Colonic mucosa (tissue), 4 donors: ENCODE measurements at regions not wholly inside any gene's neighbourhood (a gene's known extent, or its start where the extent isn't known, plus 50 kb on each side); places are given as distances from the start of the nearest gene placed in this dataset.

Experiments used
- DNase-seq: peaks from one replicate; pipeline ENCODE4 v3.0.0-alpha.2; 2020
- H3K27ac ChIP-seq: fragments of 200-600 bp; one replicate; pipeline ENCODE4 v1.8.0; 2021
- H3K27me3 ChIP-seq: fragments of 200-600 bp; one replicate; pipeline ENCODE4 v1.8.0; 2021
- H3K36me3 ChIP-seq: fragments of 200-600 bp; one replicate; pipeline ENCODE4 v1.8.0; 2021
- H3K4me1 ChIP-seq: fragments of 200-600 bp; one replicate; pipeline ENCODE4 v1.8.0; 2021; ENCODE audit warnings: mild to moderate bottlenecking
- H3K4me3 ChIP-seq: fragments of 200-600 bp; one replicate; pipeline ENCODE4 v1.8.0; 2021
- H3K9ac ChIP-seq, 2 donors: one replicate each; pipeline ENCODE4 v1.7.0; 2013; ENCODE audit warnings: control low read depth in 2 of 2, low read depth in 2 of 2, low read length in 2 of 2
- H3K9me3 ChIP-seq: fragments of 200-600 bp; one replicate; pipeline ENCODE4 v1.8.0; 2021
- intact Hi-C: fragments of 100-400 bp; cut with DNase I; formaldehyde crosslinking; loops from one replicate; pipeline ENCODE4 v1.14.1; 2022
- TF ChIP-seq, protein P1 (sequence below): fragments of 200-600 bp; IDR thresholded peaks from one replicate; pipeline ENCODE4 v1.8.0; 2022; ENCODE audit warnings: antibody characterized with exemption, mild to moderate bottlenecking
- donor health status: healthy.
- donor health status: DM: no; HTN: no; CAD: no.
- donor health status: DM: no; HTN: no; CAD: no.

DNA sequence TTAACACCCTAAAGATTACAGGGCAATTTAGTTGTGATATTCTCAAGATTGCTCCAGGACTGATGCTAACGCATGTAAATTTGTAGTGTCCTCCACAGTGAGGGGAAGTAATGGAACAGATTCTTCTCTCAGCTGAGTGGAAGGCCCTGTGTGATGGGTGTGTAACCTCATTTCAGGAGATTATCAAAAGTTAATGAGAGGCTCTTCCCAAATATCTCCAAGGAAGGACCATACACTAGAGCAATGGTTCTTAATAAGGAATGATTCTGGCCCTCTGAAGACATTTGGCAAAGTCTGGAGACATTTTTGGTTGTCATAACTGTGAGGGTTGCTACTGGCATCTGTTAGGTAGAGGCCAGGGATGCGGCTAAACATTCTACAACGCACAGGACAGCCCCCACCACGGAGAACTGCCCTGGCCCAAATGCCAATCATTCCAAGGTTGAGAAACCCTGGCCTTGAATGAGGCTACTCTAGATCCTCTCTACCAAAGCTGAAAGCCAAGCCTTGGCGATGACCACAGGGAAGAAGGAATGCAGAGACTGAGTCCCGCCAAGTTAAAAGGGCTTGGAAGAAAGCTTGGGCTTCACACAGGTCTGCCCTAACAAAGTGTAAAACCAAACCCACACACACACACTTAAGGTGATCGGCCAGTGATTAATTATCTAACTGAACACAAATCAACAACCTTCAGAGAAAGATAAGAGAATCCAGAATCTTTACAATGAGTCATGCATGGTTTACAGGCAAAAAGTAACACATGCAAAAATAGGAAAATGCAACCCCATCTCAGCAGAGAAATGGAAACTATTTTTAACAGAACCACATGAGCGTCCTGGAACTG lies 135.8 kb downstream of the SYF2 start:
- no peak for DNase-seq
- H3K27ac ChIP-seq: no peak overlapping the region

DNA sequence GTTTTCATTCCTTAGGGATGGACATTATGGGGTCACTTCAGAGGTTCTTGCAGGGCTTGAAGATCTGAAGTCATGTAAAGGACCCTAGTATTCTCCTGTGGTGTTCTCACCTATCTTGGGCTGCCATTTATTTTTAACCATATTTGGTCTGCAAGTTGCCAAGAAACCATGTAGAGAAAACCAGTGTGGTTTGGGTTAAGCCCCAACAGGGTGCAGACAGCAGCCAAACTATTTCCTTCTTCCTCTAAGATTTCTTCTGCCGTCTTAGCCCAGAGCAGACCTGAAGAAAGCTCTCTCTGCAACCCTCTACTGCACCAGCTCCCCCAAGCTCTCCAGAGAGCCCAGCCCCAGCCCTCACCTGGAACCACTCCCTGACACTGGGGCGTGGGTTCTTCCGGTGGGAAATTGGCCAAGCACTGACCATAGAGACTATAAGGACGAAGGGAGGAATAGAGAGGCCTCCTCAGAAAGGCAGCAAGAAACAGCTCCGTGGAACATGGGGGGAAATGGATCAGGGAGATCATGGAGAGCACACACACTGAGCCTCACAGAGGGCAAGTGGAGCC lies 136.6 kb downstream of the SYF2 start:
- Histone ChIP-seq H3K27me3 (no peaks in the 10 kb centered on the region), H3K36me3 (no peaks in the 10 kb centered on the region), H3K4me1 (no peaks in the 10 kb centered on the region), H3K9ac (no peak overlapping the region), H3K4me3 (no peak overlapping the region), H3K27ac (no peak overlapping the region), H3K9me3 (no peaks in the 10 kb centered on the region)
- no peak for DNase-seq
- TF ChIP-seq, protein P1, sequence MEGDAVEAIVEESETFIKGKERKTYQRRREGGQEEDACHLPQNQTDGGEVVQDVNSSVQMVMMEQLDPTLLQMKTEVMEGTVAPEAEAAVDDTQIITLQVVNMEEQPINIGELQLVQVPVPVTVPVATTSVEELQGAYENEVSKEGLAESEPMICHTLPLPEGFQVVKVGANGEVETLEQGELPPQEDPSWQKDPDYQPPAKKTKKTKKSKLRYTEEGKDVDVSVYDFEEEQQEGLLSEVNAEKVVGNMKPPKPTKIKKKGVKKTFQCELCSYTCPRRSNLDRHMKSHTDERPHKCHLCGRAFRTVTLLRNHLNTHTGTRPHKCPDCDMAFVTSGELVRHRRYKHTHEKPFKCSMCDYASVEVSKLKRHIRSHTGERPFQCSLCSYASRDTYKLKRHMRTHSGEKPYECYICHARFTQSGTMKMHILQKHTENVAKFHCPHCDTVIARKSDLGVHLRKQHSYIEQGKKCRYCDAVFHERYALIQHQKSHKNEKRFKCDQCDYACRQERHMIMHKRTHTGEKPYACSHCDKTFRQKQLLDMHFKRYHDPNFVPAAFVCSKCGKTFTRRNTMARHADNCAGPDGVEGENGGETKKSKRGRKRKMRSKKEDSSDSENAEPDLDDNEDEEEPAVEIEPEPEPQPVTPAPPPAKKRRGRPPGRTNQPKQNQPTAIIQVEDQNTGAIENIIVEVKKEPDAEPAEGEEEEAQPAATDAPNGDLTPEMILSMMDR: no peak
- intact Hi-C loops: no loop called here

More for the DNA sequence above, 135.8 kb downstream of the SYF2 start:
- intact Hi-C loops: no loop called here
- Histone ChIP-seq H3K4me1 (no peaks in the 10 kb centered on the region), H3K4me3 (no peak overlapping the region), H3K27me3 (no peaks in the 10 kb centered on the region), H3K9ac (no peak overlapping the region), H3K9me3 (no peaks in the 10 kb centered on the region), H3K36me3 (no peaks in the 10 kb centered on the region)
- TF ChIP-seq, protein P1: no peak

DNA sequence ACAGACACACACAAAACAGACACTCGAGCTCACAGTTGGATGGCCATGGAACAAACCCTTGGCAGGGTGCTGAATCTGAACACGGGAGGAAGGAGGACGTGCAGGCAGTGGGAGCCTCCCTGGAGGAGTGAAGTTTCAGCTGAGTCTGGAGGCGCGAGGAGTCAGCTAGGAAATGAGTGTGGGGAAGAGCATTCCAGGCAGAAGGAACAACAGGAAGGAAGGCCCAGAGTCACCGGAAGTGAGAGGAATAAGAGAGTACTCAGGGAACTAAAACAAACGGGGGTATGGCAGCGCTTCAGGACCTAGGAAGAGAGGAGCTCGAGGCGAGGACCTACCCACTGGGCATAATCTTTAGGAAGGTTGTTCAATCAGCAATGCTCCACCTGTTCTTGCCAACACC lies 137.3 kb downstream of the SYF2 start:
- no peaks in the 10 kb centered on the region for H3K27me3 ChIP-seq
- no peak for DNase-seq
- TF ChIP-seq, protein P1: no peak
- intact Hi-C loops: no loop called here
- no peaks in the 10 kb centered on the region for H3K4me1 ChIP-seq
- H3K36me3 ChIP-seq: no peaks in the 10 kb centered on the region
- no peak overlapping the region for H3K27ac ChIP-seq
- H3K9ac ChIP-seq: no peak overlapping the region
- no peaks in the 10 kb centered on the region for H3K9me3 ChIP-seq
- H3K4me3 ChIP-seq: no peak overlapping the region

DNA sequence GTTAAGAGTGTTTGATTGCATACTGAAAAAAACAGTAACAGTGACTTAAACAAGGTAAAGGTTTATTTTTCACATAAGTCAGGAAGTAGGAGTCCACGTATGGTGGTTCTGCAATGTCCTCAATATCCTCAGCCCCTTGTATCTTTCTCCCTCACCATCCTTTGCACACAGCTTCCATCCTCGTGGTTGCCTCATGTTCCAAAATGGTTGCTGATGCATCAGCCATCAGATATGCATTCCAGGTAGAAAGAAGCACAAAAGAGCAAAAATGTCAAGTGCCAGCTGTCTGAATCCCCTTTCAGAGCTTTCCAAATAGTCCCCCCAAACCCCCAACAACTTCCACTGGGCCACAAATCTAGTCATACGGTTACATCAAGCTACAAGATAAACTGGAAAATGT lies 138.1 kb downstream of the SYF2 start:
- no peaks in the 10 kb centered on the region for H3K9me3 ChIP-seq
- no peaks in the 10 kb centered on the region for H3K27me3 ChIP-seq
- H3K27ac ChIP-seq: no peak overlapping the region
- intact Hi-C loops: no loop called here
- no peak overlapping the region for H3K9ac ChIP-seq
- H3K4me3 ChIP-seq: no peak overlapping the region
- H3K4me1 ChIP-seq: no peaks in the 10 kb centered on the region
- no peaks in the 10 kb centered on the region for H3K36me3 ChIP-seq
- TF ChIP-seq, protein P1: no peak
- no peak for DNase-seq

DNA sequence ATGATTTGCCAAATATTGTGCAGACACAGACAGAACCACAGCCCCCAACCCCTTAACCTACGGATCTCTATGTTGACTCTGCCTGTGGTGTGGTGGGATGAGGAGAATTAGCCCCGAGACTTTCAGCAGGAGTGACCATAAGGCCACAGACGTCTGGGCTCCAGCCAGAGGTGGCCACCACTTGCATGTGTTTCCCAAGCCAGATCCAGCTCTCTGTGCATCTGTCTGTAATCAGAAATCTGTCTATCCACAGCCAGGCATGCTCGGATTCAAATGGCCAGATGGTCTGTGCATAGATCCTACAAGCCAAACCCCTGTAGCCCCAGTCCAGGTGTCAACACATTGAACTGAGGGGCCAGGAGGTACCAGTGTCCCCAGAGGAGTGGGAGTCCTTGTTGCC lies 140.6 kb downstream of the SYF2 start:
- intact Hi-C loops: no loop called here
- TF ChIP-seq, protein P1: no peak

More for the DNA sequence above, 140.6 kb downstream of the SYF2 start:
- no peaks in the 10 kb centered on the region for H3K27me3 ChIP-seq
- DNase-seq: no peak
- no peaks in the 10 kb centered on the region for H3K9me3 ChIP-seq
- no peaks in the 10 kb centered on the region for H3K36me3 ChIP-seq
- no peak overlapping the region for H3K27ac ChIP-seq
- H3K4me3 ChIP-seq: no peak overlapping the region
- H3K9ac ChIP-seq: no peak overlapping the region
- H3K4me1 ChIP-seq: no peaks in the 10 kb centered on the region
